LNCaP clone FGC (cell line): ENCODE measurements at regions not wholly inside any gene's neighbourhood (a gene's known extent, or its start where the extent isn't known, plus 50 kb on each side); places are given as distances from the start of the nearest gene placed in this dataset.

ENCODE experiments used
- DNase-seq: peaks from one replicate; pipeline ENCODE4 v3.0.0-alpha.2; 2011; ENCODE audit warnings: low read depth
- H3K4me3 ChIP-seq: 2 replicates; pipeline ENCODE4 v1.5.1; 2011; ENCODE audit warnings: mild to moderate bottlenecking, low read depth, low read length, control low read depth
- TF ChIP-seq, protein P1 (sequence below): IDR thresholded peaks from 2 replicates; pipeline ENCODE4 v1.5.1; 2012; ENCODE audit warnings: mild to moderate bottlenecking; ENCODE audit not compliant: control insufficient read depth, insufficient read depth; ENCODE audit errors: extremely low read depth

DNA sequence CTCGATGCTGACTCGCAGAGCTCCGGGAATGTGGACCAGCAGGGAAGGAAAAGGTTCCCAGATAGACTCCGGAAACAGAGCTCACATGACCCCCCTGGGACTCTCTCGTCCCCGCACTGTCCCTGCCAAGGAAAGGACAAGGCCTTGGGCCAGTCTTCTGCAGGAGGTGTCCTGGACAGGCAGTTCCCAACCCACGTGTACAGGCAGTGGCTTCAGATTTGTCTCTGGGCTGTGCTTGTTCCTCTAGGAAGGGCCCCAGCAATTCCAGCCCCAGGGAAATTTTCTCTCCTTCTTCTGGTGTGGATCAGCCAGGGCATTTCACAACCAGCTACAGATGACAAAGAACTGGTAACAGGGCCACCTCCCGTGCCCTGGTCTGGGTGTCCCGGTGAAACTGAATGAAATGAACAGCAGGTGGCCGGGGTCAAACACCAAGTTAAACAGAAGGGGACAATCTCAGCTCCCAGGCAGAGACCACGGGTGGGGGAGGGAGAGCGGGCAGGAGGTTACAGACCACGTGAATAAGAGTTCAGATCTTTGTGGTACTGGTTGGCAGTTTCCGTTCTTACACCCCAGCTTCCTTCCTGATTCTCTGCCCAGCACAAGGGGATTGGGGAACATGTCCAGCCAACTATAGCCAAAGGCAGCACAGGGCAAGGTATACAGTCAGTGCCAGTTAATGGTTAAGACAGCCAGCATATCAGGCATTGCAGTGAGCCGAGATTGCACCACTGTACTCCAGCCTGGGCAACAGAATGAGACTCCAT lies 52.2 kb upstream of the CAB39 start:
- TF ChIP-seq, protein P1, sequence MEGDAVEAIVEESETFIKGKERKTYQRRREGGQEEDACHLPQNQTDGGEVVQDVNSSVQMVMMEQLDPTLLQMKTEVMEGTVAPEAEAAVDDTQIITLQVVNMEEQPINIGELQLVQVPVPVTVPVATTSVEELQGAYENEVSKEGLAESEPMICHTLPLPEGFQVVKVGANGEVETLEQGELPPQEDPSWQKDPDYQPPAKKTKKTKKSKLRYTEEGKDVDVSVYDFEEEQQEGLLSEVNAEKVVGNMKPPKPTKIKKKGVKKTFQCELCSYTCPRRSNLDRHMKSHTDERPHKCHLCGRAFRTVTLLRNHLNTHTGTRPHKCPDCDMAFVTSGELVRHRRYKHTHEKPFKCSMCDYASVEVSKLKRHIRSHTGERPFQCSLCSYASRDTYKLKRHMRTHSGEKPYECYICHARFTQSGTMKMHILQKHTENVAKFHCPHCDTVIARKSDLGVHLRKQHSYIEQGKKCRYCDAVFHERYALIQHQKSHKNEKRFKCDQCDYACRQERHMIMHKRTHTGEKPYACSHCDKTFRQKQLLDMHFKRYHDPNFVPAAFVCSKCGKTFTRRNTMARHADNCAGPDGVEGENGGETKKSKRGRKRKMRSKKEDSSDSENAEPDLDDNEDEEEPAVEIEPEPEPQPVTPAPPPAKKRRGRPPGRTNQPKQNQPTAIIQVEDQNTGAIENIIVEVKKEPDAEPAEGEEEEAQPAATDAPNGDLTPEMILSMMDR: no peak
- DNase-seq: no peak
- H3K4me3 ChIP-seq: no peak overlapping the region

GRCh38 chr2:230661072-230661957 lies 51.3 kb upstream of the CAB39 start:
- DNase-seq: no peak
- H3K4me3 ChIP-seq: no peak overlapping the region
- TF ChIP-seq, protein P1: no peak
